H4 (cell line): ENCODE measurements at regions not wholly inside any gene's neighbourhood (a gene's known extent, or its start where the extent isn't known, plus 50 kb on each side); places are given as distances from the start of the nearest gene placed in this dataset.
A peak's percentile ranks its signal among the peaks of the same experiment; 100 is the strongest.

Experiments used
- DNase-seq: peaks from one replicate; pipeline ENCODE4 v3.0.0-alpha.2; 2015; ENCODE audit warnings: low spot score

DNA sequence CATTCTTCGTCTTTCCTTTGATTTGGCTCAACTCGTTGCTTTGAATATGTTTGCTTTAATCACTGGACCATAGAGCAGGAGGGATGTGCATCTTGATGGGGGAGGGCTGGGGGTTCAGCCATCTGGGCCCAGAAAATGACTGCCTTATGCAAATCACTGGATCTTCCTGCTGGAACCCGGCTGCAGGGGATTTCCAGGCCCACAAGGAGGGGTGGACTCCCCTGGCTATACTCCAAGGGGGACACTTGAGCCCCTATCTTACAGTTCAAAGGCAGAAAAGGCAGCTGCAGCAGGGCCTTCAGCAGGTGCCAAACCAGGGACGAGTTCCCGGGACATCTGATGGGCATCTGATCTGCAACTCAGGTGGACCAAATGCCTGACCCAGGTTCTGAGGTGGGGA, 122.5 kb downstream of the DICER1 start:
- no peak for DNase-seq

DNA sequence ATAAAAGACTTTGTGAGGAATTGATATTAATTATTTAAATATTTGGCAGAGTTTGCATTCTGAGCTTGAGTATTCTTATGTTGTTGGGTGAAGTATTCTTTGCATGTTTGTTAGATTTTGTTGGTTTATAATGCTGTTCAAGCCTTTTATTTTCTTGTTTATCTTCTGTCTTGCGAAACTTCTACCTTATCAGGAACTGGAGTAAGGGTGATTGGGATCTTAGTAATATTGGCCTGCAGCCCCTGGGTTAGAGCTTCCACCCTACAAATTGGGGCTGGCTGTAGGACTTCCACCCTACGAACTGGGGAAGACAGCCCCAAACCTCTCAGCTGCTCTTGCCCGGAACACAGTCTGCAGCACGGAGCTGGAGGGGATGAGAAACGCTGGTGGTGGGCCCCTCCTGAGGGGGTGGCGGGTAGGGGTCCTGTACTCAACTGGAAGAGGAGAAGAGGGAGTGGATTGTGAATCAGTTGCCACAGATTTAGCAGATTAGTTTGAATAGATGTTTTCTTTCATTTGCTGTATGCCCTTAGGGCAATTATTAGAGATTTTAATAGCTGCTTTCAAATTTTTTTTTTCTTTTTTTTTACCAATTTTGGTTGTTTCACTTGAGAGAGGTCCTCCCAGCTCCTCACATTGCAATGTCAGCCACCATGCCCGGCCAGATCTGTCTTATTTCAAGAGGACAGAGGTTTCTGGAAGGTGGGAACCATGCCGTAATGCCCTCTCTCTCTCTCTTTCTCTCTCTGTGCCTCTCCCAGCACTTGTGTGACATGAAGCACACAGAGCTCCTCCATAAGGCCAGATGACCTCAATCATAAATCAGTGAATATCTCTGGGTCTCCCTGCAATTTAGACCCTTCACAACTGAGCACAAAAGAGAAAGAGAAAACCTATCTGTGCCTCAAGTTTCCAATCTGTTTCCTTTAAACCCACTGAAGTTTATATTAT, 123.4 kb downstream of the DICER1 start:
- no peak for DNase-seq

DNA sequence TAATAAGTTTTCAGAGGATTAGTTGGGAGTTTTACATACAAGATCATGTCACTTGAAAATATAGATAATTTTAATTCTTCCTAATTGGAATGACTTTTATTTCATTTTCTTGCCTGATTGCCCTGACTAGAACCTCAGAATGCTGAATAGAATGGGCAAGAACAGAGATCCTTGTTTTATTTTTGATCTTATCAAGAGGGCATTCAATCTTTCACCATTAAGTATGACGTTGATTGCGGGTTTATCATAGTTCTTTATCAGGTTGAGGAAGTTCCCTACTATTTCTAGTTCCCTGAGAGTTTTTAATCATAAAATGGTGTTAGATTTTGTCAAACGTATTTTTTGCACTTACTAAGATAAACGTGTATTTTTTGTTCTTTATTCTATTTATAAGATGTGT, 124.3 kb downstream of the DICER1 start:
- no peak for DNase-seq

DNA sequence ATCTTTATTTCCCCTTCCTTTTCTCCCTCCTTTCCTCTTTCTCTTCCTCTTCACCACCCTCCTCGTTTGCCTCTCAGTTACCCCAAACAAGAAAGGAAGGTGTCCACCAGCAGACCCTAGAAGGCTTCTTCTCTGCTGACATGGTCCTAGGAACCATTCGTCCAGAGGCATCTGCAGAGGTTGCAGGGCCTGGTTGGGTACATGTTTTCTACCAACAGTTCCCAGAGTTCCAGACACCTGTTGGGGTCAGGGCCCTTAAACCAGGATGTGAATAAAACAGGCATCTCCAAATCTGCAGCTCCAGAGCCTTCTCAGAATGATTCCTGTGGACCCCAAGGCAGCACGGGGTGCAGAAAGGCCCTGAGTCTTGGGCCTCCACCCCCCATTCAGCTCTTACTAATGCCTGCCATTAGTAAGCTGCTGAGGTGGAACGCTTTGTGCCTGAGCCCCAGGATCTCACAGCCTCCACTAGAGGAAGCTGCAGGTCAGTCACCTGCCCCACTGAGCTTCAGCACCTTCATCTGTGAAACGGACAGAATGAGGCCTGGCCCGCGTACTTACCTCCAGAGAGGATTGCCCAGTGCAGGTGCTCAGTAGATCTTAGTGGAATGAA, 130.4 kb downstream of the DICER1 start:
- no peak for DNase-seq

DNA sequence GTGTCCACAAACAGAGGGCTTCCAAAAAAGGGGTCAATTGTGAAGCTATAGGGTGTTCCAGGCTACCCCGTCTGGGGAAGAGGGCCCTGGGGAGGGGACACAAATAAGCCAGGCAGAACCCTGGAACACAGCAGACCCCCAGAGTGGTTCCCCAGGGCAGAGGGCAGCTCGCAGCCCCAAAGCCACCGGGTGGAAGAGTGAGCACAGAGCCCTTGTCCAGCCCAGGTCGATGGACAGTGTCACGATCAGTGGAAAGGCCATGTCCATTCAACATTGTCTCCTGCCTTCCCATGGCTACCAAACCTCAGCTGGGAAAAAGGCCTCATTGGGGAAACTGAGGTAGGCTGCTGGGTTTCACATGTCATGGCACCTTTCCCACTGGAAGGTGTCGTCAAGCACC, 131.4 kb downstream of the DICER1 start:
- DNase-seq = no peak

DNA sequence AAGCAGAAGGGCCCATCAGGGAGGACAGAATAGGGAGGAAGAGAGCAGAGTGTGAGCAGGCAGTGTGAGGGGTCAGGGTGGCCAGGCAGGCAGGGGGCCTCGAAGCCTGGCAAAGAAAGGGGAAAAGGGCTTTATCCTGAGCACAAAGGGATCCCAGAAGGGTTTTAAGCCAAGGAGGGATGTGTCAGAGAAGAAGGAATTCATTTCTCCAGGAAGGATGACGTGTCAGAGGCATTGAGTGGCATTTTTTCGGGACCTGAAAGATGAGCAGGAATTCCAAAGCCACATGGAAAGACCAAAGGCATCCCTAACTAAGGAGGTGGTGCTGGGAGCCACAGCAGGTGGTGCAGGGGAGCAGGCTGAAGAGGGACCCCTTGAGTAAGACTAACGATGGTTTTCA, 132.1 kb downstream of the DICER1 start:
- DNase-seq = no peak

DNA sequence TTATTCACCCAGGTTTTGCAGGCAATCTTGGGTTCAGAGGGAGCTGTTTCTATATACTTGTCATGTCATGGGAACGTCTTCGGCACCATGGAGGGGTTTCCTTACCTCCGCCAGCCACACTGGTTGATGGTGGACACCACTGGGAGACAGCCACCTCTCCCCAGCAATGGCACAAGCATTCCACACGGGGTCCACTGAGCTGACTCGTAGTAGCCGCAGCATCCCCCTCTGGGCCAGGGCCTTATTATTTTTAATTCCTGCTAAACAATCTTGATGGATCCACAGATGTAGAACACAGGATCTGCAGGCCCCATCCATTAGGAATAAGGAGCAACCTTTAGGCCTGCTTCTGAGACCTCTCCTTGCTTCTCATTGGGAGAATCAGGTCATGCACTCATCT, 132.9 kb downstream of the DICER1 start:
- DNase-seq = no peak

DNA sequence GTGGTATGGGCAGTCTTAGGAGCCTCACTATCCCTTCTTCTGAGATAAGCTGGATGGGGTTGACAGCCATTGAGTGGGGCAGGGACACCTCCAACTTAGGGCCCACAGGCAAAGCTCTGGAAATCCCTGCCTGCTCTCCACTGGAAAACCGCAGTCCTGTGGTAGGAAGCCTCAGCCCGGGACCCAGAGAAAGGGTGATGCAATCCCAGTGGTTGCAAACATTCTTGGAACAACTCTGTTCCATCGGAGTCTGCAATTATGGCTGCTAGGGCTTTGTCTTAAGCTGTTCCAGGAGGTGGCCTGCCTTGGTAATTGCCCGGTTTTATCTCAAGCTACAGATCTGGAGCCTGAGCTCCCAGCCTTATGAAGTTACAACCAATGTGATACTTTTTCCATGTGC, 133.4 kb downstream of the DICER1 start:
- peak; percentile 90 for DNase-seq

DNA sequence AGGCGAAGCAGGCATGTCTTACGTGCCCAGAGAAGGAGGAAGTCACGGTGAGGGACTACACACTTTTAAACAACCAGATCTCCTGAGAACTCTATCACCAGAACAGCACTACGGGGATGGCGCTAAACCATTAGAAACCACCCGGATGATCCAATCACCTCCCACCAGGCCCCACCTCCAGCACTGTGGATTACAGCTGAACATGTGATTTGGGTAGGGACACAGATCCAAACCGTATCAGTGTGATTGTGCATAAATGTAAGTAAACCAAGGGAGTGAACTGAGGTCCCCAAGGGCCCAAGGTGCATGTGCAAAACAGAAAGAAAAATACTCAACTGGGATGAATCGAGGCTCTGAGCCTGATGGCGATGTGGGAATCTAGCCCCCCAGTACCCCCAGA, 134.2 kb downstream of the DICER1 start:
- no peak for DNase-seq

DNA sequence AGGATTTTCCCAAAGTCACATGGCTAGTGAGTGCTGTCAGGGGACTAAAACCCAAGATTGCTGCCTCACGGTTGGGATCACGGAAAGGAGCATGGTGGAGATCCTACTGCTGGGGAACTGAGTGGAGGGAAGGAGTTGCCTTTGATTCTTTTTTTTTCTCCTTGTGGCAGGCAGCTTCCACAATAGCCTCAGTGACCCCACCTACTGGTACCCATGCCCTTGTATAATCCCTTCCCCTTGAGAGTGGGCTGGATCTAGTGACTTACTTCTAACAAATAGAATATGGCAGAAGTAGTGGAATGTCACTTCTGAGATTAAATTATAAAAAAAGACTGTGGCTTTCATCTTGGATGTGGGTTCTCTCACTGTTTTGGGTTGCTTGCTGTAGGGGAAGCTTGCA, 135.7 kb downstream of the DICER1 start:
- no peak for DNase-seq

DNA sequence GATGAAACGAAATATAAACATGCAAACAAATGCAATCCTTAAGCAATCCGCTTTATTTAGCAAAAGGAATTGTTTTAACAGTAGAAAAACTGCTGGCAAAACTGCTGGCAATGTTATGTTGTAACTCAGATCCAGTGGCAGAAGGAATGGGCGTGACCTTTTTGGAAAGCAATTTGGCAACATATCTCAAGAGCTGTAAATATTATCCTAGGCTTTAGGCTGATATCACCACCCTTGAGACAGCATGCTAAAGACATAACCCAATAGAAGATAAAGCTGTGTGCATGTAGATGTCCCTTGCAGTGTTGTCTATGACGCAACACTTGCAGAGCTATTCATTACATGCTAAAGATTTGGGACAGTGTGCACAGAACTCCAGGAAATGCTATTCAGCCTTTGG, 138.5 kb downstream of the DICER1 start:
- DNase-seq = peak; percentile 47

DNA sequence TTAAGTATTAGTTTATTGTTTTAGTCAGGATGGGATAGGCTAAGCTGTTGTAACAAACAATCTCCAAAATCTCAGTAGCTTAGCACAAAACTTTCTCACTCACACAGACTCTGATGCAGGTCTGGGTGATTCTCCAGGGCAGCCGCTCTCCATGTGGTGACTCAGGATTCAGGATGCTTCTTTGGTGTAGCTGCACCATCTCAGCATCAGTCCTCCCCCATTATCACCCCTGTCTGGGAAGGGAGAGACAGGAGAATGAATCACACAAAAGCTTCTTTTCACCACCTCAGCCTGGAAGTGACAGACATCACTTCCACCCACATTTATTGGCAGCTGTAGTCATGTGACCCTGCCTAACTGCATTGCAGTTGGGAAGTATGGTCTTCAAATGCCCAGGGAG, 142.3 kb downstream of the DICER1 start:
- DNase-seq = no peak

DNA sequence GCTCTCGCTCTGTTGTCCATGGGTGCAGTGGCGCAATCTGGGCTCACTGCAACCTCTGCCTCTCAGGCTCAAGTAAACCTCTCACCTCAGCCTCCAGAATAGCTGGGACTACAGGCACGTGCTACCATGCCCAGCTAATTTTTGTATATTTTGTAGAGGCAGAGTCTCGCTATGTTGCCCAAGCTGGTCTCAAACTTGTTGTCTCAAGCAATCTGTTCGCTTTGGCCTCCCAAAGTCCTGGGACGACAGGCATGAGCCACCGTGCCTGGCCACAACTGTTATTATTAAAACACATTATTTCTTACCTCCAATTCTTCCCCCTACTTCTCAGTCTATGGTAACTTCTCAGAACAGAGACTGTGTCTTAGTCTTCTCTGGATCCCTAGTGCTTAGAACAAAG, 143.3 kb downstream of the DICER1 start:
- DNase-seq = no peak

DNA sequence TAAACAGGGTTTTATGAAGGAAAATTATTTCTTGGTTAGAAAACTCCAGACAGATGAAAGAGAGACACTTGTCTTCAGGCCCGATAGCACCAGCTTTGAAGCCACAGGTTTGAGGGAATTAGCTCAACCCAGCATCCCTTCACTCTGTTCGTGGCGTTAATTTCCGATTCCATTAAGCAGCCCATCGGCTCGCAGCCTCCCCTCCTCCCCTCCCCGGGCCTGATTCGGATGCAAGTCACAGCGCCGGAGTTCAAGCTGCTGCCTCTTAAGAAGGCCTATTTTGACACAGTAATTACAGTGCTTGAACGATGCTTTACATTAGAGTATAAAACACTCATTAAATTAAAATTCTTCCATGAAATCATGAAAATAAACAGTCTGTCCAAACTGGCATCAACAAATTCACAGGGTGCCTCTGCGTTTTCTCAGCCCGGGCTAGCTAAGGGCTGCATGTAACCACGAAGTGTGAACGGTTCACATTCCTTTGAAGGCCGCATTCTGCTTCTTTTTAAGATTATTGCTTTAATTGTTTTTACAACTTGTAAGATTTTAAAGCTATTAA, 145.8 kb downstream of the DICER1 start:
- no peak for DNase-seq

DNA sequence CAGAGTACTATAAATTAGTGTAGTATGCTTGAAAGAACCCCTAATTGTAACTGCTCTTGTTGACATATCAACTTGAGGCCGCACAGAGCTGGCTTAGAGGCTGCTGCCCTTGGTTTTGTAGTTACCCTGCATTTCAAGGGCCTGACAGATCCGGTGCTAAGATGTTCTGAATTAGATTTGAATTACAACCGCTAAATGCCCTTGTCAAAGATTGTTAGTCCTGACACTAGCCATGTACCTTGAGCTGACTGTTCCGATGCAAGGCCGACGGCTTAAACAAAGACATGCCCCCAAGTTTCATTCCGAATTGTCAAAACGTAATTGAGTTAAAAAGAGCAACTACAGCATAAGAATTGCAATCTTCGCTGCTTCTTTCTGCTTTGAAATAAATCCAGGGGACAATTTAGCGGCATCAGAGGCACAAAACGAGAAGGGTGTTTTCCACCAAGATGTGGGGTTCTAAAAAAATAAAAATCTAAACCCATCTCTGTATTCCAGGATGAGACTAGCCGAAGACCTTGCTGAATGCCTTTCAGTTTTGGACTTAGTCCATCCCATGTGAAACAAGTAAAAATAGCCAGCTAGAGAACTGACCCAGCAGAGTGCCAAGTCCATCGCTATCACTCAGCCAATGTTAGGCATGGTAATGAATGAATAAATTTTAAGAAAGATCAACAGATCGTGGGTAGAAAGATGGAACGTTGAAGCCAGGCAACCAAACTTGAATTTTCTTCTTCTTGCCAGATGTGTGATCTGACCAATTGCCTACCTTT, 148.7 kb downstream of the DICER1 start:
- no peak for DNase-seq

DNA sequence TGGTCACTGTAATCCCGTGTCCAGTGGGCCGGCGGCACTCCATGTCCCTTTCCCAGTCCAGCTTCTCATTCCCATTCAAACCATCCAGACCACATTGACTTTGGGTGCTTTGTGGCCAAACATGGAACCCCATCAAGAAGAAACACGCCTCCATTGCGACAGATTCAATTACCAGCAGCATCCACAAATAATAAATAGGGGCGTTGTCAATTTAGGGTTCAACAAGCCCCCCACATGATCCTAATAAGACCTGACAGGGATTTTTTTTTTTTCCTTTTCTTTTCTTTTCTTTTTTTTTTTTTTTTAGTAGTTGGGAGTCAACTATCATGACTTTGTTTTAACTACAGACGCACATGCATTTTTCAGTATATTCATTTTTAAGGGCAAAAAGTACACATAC, 149.4 kb downstream of the DICER1 start:
- DNase-seq = no peak

DNA sequence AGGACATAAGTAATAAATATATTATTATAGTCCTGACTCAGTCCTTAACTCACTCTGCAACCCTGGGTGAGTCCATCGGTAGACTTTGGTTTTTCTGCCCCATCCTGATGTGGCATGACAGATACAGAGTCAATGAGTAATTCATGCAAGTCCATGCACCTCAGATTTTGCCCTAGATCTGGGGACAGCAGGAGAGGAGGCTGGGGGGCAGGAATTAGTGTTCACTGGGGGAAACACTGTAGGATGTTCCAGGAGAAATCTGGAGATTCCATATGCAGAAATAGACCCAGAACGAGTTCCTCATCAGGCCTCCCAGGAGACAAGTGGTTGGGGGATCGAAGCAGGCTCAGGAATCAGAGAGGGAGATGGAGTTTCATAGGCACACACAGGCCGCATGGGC, 150.8 kb downstream of the DICER1 start:
- DNase-seq = no peak

DNA sequence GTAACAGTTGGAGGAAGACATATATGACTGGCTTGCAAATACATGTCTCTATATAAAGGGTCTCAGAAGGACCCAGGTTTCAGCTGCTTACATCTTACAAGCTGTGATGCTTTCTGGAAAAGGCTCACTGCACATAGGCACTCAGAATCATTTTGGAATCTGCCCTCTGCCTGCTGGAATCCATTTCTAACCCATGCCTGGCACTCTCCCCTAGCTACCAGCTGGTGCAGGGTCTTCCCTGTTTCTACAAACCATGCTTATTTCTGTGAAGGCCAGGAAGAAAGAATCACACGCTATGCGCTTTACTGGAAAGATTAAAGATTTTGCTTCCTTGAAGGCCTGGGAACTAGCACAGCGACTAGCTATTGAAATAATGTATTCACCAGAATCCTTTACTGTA, 151.3 kb downstream of the DICER1 start:
- DNase-seq = no peak

DNA sequence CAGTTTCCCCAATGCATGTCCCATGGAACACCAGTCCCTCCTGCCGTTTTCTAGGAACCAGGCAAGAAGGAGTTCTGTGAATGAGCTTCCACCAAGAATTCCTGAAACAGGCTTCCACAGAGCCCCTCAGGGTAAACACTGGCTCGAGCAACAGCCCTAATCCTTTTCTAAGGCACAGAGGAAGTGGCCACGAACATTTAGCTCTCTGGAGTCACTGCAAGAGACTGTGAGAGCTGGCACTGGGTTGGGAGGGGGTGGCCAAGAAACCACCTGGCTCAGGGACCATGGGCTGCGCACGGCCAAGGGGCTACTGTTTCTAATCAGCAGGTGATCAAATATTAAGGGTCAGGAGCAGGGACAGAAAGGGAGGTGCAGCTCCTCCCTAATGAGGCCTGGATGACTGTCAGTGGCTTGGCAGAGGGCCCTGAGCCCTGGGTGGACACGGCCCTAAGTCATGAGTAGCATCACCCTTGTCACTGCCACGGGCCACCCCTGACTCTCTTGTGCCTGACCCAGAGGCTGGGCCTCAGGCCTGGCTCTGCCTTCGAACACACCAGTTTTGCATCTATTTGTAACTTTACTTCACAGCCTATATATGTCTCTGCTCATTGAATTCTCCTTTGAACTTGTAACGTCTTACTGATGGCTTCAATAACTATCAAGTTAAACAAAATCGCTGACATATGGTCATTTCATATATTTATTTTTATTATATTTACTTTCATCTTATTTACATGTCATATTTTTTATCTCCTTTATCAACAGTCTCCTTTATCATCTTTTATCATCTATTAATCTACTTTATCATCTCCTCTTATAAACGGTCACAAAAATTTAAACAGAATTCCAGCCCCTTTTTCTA, 154.0 kb downstream of the DICER1 start:
- no peak for DNase-seq

DNA sequence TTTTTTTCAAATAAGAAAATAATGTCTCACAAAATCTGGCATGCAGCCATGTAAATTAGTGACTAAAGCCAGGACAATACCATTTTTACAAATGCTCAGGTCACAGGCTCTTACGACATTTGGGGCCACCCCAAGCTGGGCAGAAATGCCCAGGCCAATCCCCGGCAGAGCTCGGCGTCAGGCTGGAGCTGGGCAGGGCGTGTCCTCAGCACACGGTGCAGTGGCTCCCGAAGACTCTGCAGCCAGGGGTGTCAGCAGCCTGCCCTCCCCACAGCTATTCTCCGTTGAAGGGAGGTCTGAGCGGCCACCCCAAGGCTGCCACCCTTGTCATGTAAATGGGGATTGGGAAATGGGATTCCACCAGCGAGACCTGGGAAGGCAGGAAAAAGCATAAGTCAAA, 158.6 kb downstream of the DICER1 start:
- peak; percentile 25 for DNase-seq

DNA sequence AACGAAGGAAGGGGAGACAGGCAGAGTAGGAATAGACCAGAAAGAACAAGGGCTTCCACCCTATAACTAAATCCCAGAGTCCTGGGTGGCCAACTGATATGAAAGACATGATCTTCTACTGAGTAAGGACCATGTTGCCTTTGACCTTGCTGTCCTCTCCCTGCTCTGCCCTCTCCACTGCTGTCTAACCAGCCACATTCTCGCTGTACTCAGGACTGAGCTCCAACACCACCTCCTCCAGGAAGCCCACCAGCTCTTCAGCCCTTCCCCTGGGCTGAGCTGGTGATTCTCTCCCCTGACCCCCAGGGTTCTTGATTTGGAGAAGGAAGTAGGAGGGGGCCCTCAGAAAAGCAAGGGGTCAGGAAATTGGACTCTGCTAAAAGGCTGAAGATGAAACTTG, 159.2 kb downstream of the DICER1 start:
- DNase-seq = no peak
